ENCODE measurements at regions not wholly inside any gene's neighbourhood (a gene's known extent, or its start where the extent isn't known, plus 50 kb on each side); places are given as distances from the start of the nearest gene placed in this dataset.

- no peaks in the 10 kb centered on the region; the same call in 1 of the 2 replicates for H3K4me1 ChIP-seq (ENCODE audit: insufficient read depth, low read length)
- no peak overlapping the region for H3K4me2 ChIP-seq (ENCODE audit: insufficient read depth, insufficient read length, low read length)
- H2BK12ac ChIP-seq (ENCODE audit: insufficient read length, low read depth, low read length), result no peak overlapping the region
- no peak overlapping the region for H3K27ac ChIP-seq (ENCODE audit: insufficient read length, low read depth, low read length)
- H3K18ac ChIP-seq (ENCODE audit: insufficient read length, low read depth, low read length), result no peak overlapping the region
- Mint-ChIP-seq H3K27me3 (ENCODE audit: low read depth) (no peaks in the 10 kb centered on the region), H3K36me3 (ENCODE audit: insufficient read depth in 1 of 3, low read depth in 3 of 3) (peaks cover 2 to 5% (median 2%) of the 10 kb centered on the region in 3 experiments; a peak in 6 of 7 replicates), H3K27ac (no peak overlapping the region), H3K9me3 (peaks cover 4 to 5% of the 10 kb centered on the region in 2 experiments; a peak in 3 of 5 replicates), H3K4me1 (peaks cover 18 to 22% of the 10 kb centered on the region in 2 experiments), H3K4me3 (no peak overlapping the region)
- no peaks in the 10 kb centered on the region for H3K23me2 ChIP-seq (ENCODE audit: insufficient read length, low read depth, low read length, poor library complexity, severe bottlenecking)
- H2BK120ac ChIP-seq (ENCODE audit: low read depth, low read length, poor library complexity, severe bottlenecking), result no peak overlapping the region
- no peak overlapping the region for H3K4ac ChIP-seq (ENCODE audit: low read depth, low read length)
- H4K5ac ChIP-seq (ENCODE audit: insufficient read length, low read depth, low read length), result no peak overlapping the region
- H3K9ac ChIP-seq (ENCODE audit: extremely low read depth, insufficient read length, low read length), result no peak overlapping the region
- no peaks in the 10 kb centered on the region for H3K9me3 ChIP-seq (ENCODE audit: control insufficient read depth, low read depth, low read length)
- H3K23ac ChIP-seq (ENCODE audit: insufficient read length, low read depth, low read length), result no peak overlapping the region
- H4K20me1 ChIP-seq (ENCODE audit: control insufficient read depth, insufficient read depth, insufficient read length), result no peaks in the 10 kb centered on the region
- no peak for DNase-seq
- TF ChIP-seq, protein P1, sequence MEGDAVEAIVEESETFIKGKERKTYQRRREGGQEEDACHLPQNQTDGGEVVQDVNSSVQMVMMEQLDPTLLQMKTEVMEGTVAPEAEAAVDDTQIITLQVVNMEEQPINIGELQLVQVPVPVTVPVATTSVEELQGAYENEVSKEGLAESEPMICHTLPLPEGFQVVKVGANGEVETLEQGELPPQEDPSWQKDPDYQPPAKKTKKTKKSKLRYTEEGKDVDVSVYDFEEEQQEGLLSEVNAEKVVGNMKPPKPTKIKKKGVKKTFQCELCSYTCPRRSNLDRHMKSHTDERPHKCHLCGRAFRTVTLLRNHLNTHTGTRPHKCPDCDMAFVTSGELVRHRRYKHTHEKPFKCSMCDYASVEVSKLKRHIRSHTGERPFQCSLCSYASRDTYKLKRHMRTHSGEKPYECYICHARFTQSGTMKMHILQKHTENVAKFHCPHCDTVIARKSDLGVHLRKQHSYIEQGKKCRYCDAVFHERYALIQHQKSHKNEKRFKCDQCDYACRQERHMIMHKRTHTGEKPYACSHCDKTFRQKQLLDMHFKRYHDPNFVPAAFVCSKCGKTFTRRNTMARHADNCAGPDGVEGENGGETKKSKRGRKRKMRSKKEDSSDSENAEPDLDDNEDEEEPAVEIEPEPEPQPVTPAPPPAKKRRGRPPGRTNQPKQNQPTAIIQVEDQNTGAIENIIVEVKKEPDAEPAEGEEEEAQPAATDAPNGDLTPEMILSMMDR (conservative IDR thresholded peaks at IDR 0.05), result peak; percentile 50
- H2BK5ac ChIP-seq (ENCODE audit: insufficient read length, low read length), result no peak overlapping the region
- no peak overlapping the region for H4K8ac ChIP-seq (replicated peaks; ENCODE audit: insufficient read length, low read depth, low read length)
- H2BK15ac ChIP-seq (ENCODE audit: low read depth, low read length), result no peak overlapping the region
- H3T11ph ChIP-seq (ENCODE audit: low read length), result no peak overlapping the region
- no peak overlapping the region for H3K56ac ChIP-seq (ENCODE audit: insufficient read length, low read depth, low read length)
- H2AK5ac ChIP-seq (ENCODE audit: insufficient read length, low read length), result no peak overlapping the region
- no peaks in the 10 kb centered on the region for H3K79me2 ChIP-seq (ENCODE audit: insufficient read depth, low read length)
- no peaks in the 10 kb centered on the region for H3K27me3 ChIP-seq (ENCODE audit: insufficient read depth, low read length)
- no peak overlapping the region for H2AFZ ChIP-seq (ENCODE audit: low read length)
- H3K79me1 ChIP-seq (ENCODE audit: insufficient read depth, low read depth, low read length, poor library complexity, severe bottlenecking), result no peaks in the 10 kb centered on the region
- WGBS (ENCODE audit: extremely low coverage, insufficient read length, low lambda C conversion rate), result no CpG with 5 or more reads among the region's 11 CpGs
- no peak overlapping the region for H3K14ac ChIP-seq (ENCODE audit: insufficient read depth, low read length)
- H2BK20ac ChIP-seq (ENCODE audit: low read depth, low read length, poor library complexity, severe bottlenecking), result no peak overlapping the region
- H4K91ac ChIP-seq (ENCODE audit: insufficient read length, low read depth, low read length), result no peak overlapping the region
Measured at GRCh38 chr6:23176883-23177282, 607.5 kb downstream of the HDGFL1 start.
